AG04450 (cell line): ENCODE measurements at regions not wholly inside any gene's neighbourhood (a gene's known extent, or its start where the extent isn't known, plus 50 kb on each side); places are given as distances from the start of the nearest gene placed in this dataset.

Experiments used
- CTCF ChIA-PET: fragments of 300-600, 350-600 bp; formaldehyde crosslinking; extraction: SDS; loops from one replicate; lab custom pipeline; 2022; ENCODE audit warnings: antibody characterized with exemption, inconsistent platforms; lab: Charles Lee
- POLR2A ChIA-PET: fragments of 350-600 bp; formaldehyde crosslinking; extraction: SDS; loops from one replicate; lab custom pipeline; 2021; ENCODE audit warnings: antibody characterized with exemption, inconsistent platforms; lab: Yijun Ruan, JAX
- DNase-seq: peaks from one replicate; pipeline ENCODE4 v3.0.0-alpha.2; 2011; ENCODE audit warnings: low read depth, low spot score
- H3K27ac ChIP-seq: one replicate; pipeline ENCODE4 v1.5.1; 2012; ENCODE audit warnings: low read depth, low read length, control low read depth
- H3K27me3 ChIP-seq: one replicate; pipeline ENCODE4 v1.6.0; 2012; ENCODE audit warnings: low read length; ENCODE audit not compliant: control insufficient read depth, insufficient read depth
- H3K4me3 ChIP-seq: 2 replicates; pipeline ENCODE4 v1.5.1; 2011; ENCODE audit warnings: mild to moderate bottlenecking, low read depth, low read length, control low read depth
- H3K9me3 ChIP-seq: 2 replicates; pipeline ENCODE4 v1.5.1; 2012; ENCODE audit warnings: low read length; ENCODE audit not compliant: control insufficient read depth, insufficient read depth
- TF ChIP-seq, protein P1 (sequence below): IDR thresholded peaks from 2 replicates; pipeline ENCODE4 v1.5.1; 2011; ENCODE audit warnings: low read depth, low read length, control low read depth, inconsistent platforms

DNA sequence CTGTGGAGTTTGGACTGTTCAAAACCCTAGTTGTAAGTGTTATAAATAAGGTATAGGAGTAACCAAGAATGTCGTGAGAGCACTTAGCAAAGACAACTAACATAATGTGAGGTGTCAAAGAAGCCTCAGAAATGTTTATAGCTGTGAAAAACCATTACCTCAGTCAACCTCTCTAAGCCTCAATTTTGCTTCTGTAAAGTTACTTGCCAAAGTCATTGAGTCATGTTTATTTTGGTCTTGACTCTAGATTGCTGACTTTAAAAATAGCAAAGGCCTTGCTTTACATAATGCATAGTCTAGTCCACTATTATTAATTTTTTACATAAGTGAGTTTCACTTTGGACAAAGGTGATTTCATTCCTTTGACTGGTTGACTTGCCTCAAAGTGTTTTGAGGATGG lies 257.6 kb upstream of the CXXC4 start:
- Histone ChIP-seq H3K4me3 (no peak overlapping the region), H3K27ac (no peak overlapping the region), H3K9me3 (no peaks in the 10 kb centered on the region), H3K27me3 (no peaks in the 10 kb centered on the region)
- no peak for DNase-seq
- POLR2A ChIA-PET: no interaction called here
- TF ChIP-seq, protein P1, sequence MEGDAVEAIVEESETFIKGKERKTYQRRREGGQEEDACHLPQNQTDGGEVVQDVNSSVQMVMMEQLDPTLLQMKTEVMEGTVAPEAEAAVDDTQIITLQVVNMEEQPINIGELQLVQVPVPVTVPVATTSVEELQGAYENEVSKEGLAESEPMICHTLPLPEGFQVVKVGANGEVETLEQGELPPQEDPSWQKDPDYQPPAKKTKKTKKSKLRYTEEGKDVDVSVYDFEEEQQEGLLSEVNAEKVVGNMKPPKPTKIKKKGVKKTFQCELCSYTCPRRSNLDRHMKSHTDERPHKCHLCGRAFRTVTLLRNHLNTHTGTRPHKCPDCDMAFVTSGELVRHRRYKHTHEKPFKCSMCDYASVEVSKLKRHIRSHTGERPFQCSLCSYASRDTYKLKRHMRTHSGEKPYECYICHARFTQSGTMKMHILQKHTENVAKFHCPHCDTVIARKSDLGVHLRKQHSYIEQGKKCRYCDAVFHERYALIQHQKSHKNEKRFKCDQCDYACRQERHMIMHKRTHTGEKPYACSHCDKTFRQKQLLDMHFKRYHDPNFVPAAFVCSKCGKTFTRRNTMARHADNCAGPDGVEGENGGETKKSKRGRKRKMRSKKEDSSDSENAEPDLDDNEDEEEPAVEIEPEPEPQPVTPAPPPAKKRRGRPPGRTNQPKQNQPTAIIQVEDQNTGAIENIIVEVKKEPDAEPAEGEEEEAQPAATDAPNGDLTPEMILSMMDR: no peak
- CTCF ChIA-PET: interaction anchor here (0.6 kb wide), 1 partner anchor 12 kb away, joined by 4 read pairs; no protein-coding TSS in a partner anchor

DNA sequence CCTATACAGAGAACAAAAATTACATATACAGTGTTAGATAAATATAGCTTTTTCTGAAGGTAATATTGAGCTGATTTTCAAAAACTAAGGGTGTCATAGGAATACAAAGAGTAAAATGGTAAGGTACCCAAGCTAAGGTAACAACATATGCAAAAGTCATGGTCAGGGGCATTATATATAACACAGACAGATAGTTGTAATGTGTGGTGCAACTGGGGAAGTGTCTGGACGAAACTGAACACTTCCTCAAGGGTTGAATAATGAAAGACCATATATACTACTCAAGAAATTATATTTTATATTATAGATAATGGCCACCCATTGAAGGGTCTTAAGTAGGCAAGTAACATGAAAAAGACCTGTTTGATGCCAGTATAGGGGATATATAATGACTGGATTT lies 262.1 kb upstream of the CXXC4 start:
- no peaks in the 10 kb centered on the region for H3K9me3 ChIP-seq
- CTCF ChIA-PET: no interaction called here
- DNase-seq: no peak
- no peak overlapping the region for H3K4me3 ChIP-seq
- no peaks in the 10 kb centered on the region for H3K27me3 ChIP-seq
- TF ChIP-seq, protein P1: no peak
- POLR2A ChIA-PET: no interaction called here
- H3K27ac ChIP-seq: no peak overlapping the region

DNA sequence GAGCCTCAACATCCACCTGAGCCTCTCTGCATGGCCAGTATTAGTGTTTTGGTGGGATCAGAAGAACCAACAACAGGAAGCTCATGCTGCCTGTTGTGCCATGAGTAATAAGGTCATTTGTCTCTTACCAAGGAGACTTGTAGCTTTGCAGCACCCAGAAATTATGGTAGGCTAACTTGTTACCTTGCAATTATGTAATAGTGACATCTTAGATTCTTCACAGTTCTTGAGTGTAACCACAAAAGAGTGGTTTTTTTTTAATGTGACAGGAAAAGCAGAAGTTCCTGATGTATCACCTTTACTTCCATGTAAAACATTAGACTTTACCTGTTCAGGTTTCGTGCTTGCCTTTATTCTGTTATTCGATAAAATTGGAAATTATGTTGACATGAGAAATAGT lies 263.9 kb upstream of the CXXC4 start:
- H3K4me3 ChIP-seq: no peak overlapping the region
- no peak overlapping the region for H3K27ac ChIP-seq
- TF ChIP-seq, protein P1: no peak
- DNase-seq: no peak
- H3K9me3 ChIP-seq: no peaks in the 10 kb centered on the region
- ChIA-PET CTCF (no interaction called here), POLR2A (no interaction called here)
- no peaks in the 10 kb centered on the region for H3K27me3 ChIP-seq

DNA sequence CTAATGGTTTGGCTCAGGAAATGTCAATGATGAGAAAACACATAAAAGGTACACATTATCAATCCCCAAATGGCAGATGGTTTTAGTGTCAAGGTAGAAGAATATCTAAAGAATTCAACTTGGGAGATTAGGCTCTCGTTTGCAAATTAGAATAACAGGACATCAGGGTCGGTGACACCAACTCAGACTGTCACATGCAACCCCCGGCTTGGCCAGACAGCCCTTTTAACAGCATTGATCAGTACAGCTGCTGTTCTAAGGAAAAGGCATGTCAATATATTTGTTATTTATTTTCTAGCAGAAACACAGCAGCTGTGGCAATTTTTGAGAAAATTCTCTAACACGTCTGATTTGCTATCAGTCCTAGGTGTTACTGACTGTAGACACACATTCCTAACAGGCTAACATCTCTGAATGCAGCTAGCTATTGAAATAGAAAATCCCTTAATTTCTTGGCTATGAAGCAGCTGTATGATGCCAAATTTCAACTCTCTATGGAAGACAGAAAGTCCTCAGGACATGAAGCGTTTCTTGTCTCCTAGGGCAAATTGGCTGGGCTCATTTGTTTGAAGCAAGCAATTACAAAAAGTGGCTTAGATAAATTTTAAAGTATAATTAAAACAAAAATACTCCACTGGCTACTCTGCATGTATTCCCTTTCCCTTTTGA lies 269.0 kb upstream of the CXXC4 start:
- H3K27me3 ChIP-seq: no peaks in the 10 kb centered on the region
- H3K9me3 ChIP-seq: no peaks in the 10 kb centered on the region
- no peak for DNase-seq
- no peak overlapping the region for H3K4me3 ChIP-seq
- TF ChIP-seq, protein P1: no peak
- no peak overlapping the region for H3K27ac ChIP-seq
- ChIA-PET CTCF (no interaction called here), POLR2A (no interaction called here)

DNA sequence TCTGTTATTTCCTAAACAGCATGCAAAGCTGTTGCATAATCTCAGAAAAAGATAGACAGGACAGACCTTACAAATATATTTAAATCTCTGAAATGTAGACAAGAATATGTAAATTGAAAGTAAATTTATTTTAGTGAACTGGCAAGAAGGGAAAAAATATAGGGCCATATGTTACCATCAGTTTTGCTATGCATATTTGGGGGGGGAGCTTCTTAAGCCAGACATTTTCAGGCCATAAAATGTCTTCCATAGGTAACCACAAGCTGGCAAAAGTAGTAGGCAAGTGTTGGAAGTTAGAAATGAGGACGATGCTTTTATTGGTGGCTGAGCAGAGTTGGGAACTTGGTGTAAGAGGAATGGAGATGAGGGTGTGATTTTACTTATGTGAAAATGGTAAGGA lies 272.0 kb upstream of the CXXC4 start:
- TF ChIP-seq, protein P1: no peak
- DNase-seq: no peak
- ChIA-PET POLR2A (no interaction called here), CTCF (no interaction called here)
- no peak overlapping the region for H3K27ac ChIP-seq
- no peaks in the 10 kb centered on the region for H3K27me3 ChIP-seq
- H3K9me3 ChIP-seq: no peaks in the 10 kb centered on the region
- no peak overlapping the region for H3K4me3 ChIP-seq
